Panc1 (cell line): ENCODE measurements at regions not wholly inside any gene's neighbourhood (a gene's known extent, or its start where the extent isn't known, plus 50 kb on each side); places are given as distances from the start of the nearest gene placed in this dataset.

Source experiments
- CTCF ChIP-seq: fragments of 450-650 bp; IDR thresholded peaks from 2 replicates; pipeline ENCODE4 v1.5.1; 2017; ENCODE audit warnings: mild to moderate bottlenecking
- POLR2AphosphoS5 ChIP-seq: IDR thresholded peaks from 2 replicates; pipeline ENCODE4 v1.6.1; 2012; ENCODE audit warnings: mild to moderate bottlenecking, low read depth, low read length, moderate library complexity

DNA sequence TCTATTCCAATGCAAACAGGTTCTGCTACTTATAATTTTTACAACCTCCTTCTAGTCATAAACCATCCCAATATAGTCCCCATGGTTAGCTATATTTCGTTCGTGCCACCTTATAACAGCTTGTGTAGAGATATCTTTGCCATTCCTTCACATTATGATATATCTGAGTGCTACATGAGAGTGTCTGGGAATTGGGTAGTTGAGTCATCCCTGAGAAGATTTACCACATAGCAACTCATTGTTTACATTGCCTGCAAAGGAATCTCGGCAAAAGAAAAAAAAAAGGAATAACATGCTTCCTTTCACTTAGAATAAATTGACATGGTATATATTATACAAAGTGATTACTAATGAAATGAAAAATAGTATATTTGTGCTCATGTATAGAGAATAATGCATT, 86.0 kb upstream of the VGLL3 start:
- TF ChIP-seq CTCF (no peak), POLR2AphosphoS5 (no peak)
